ENCODE measurements at regions not wholly inside any gene's neighbourhood (a gene's known extent, or its start where the extent isn't known, plus 50 kb on each side); places are given as distances from the start of the nearest gene placed in this dataset.

DNA sequence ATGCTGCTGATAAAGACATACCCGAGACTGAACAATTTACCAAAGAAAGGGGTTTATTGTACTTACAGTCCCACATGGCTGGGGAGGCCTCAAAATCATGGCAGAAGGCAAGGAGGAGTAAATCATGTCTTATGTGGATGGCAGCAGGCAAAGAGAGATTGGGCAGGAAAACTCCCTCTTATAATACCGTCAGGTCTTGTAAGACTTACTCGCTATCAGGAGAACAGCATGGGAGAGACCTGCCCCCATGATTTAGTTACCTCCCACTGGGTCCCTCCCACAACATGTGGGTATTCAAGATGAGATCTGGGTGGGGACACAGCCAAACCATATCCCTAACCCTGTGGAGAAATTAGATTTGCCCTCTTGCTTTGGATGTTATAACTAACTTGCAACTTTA is 1068.0 kb upstream of the ZEB2 start:
- TF ChIP-seq EP300 (IDR thresholded peaks at IDR 0.05) (no peak), POLR2A (IDR thresholded peaks at IDR 0.05) (no peak), POLR2AphosphoS5 (IDR thresholded peaks at IDR 0.05) (no peak)
- TF ChIP-seq, protein P1, sequence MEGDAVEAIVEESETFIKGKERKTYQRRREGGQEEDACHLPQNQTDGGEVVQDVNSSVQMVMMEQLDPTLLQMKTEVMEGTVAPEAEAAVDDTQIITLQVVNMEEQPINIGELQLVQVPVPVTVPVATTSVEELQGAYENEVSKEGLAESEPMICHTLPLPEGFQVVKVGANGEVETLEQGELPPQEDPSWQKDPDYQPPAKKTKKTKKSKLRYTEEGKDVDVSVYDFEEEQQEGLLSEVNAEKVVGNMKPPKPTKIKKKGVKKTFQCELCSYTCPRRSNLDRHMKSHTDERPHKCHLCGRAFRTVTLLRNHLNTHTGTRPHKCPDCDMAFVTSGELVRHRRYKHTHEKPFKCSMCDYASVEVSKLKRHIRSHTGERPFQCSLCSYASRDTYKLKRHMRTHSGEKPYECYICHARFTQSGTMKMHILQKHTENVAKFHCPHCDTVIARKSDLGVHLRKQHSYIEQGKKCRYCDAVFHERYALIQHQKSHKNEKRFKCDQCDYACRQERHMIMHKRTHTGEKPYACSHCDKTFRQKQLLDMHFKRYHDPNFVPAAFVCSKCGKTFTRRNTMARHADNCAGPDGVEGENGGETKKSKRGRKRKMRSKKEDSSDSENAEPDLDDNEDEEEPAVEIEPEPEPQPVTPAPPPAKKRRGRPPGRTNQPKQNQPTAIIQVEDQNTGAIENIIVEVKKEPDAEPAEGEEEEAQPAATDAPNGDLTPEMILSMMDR (IDR thresholded peaks at IDR 0.05), result no peak

Measured in sigmoid colon (tissue), 4 donors.